Neuronal stem cell (in vitro differentiated cells): ENCODE measurements at regions not wholly inside any gene's neighbourhood (a gene's known extent, or its start where the extent isn't known, plus 50 kb on each side); places are given as distances from the start of the nearest gene placed in this dataset.

ENCODE experiments used
- DNase-seq: peaks from one replicate; pipeline ENCODE4 v3.0.0-alpha.2; 2013; ENCODE audit warnings: low spot score
- H2AFZ ChIP-seq: one replicate; pipeline ENCODE4 v1.6.1; 2013; ENCODE audit warnings: mild to moderate bottlenecking, low read length, inconsistent platforms
- H2AK5ac ChIP-seq: 2 replicates; pipeline ENCODE4 v1.6.1; 2013; ENCODE audit warnings: low read depth, mild to moderate bottlenecking, inconsistent platforms, low read length, moderate library complexity, mixed read lengths
- H2BK120ac ChIP-seq: 2 replicates; pipeline ENCODE4 v1.6.1; 2013; ENCODE audit warnings: low read depth, mild to moderate bottlenecking, inconsistent platforms, low read length, moderate library complexity, mixed read lengths
- H2BK12ac ChIP-seq: one replicate; pipeline ENCODE4 v1.6.1; 2013; ENCODE audit warnings: low read length, inconsistent platforms
- H2BK15ac ChIP-seq: 2 replicates; pipeline ENCODE4 v1.6.1; 2013; ENCODE audit warnings: mild to moderate bottlenecking, low read length, inconsistent platforms, mixed read lengths
- H2BK5ac ChIP-seq: one replicate; pipeline ENCODE4 v1.6.1; 2013; ENCODE audit warnings: inconsistent platforms, mild to moderate bottlenecking, low read length, moderate library complexity
- H3K14ac ChIP-seq: one replicate; pipeline ENCODE4 v1.6.1; 2013; ENCODE audit warnings: low read length, inconsistent platforms
- H3K18ac ChIP-seq: 2 replicates; pipeline ENCODE4 v1.6.1; 2013; ENCODE audit warnings: low read length, inconsistent platforms
- H3K23ac ChIP-seq: 2 replicates; pipeline ENCODE4 v1.6.1; 2013; ENCODE audit warnings: low read depth, mild to moderate bottlenecking, mixed read lengths, low read length, inconsistent platforms; ENCODE audit not compliant: poor library complexity
- H3K27ac ChIP-seq: replicated peaks from 3 replicates; pipeline ENCODE4 v1.5.1; 2013; ENCODE audit warnings: low read length, inconsistent platforms
- H3K27me3 ChIP-seq, 3 experiments: 2 replicates each; pipeline ENCODE4 v1.6.1; 2013; ENCODE audit warnings: low read length in 3 of 3, mild to moderate bottlenecking in 2 of 3, inconsistent platforms in 1 of 3, low read depth in 1 of 3, mixed read lengths in 1 of 3, moderate library complexity in 1 of 3; ENCODE audit not compliant: control insufficient read depth in 3 of 3, insufficient read depth in 3 of 3
- H3K36me3 ChIP-seq, 2 donors: replicated peaks in 1 of 2; 2 replicates each; pipeline ENCODE4 v1.6.1; 2013; ENCODE audit warnings: low read length in 2 of 2; ENCODE audit not compliant: control insufficient read depth in 2 of 2, insufficient read depth in 2 of 2
- H3K4ac ChIP-seq: 2 replicates; pipeline ENCODE4 v1.6.1; 2013; ENCODE audit warnings: inconsistent platforms, mild to moderate bottlenecking, low read length, moderate library complexity
- H3K4me1 ChIP-seq, 2 donors: 1 replicate in 1 of 2; 2 replicates in 1 of 2; pipeline ENCODE4 v1.6.1; 2013; ENCODE audit warnings: low read length in 2 of 2, low read depth in 1 of 2; ENCODE audit not compliant: control insufficient read depth in 2 of 2, insufficient read depth in 1 of 2
- H3K4me2 ChIP-seq: one replicate; pipeline ENCODE4 v1.6.1; 2013; ENCODE audit warnings: mild to moderate bottlenecking, low read length, inconsistent platforms; ENCODE audit not compliant: insufficient read depth, poor library complexity, severe bottlenecking
- H3K4me3 ChIP-seq, 2 donors: 2 replicates each; pipeline ENCODE4 v1.5.1; 2013; ENCODE audit warnings: low read length in 2 of 2, mild to moderate bottlenecking in 2 of 2, inconsistent platforms in 1 of 2, moderate library complexity in 1 of 2
- H3K79me1 ChIP-seq: one replicate; pipeline ENCODE4 v1.6.1; 2013; ENCODE audit warnings: low read depth, mild to moderate bottlenecking, inconsistent platforms, low read length, moderate library complexity
- H3K9ac ChIP-seq: one replicate; pipeline ENCODE4 v1.6.1; 2013; ENCODE audit warnings: mild to moderate bottlenecking, low read depth, low read length, inconsistent platforms; ENCODE audit not compliant: poor library complexity
- H3K9me3 ChIP-seq, 2 donors: replicated peaks in 1 of 2; 2 replicates each; pipeline versions ENCODE3 to v1.6.1; 2013; ENCODE audit warnings: low read length in 2 of 2, mild to moderate bottlenecking in 2 of 2, inconsistent platforms in 1 of 2, low read depth in 1 of 2, mixed read lengths in 1 of 2, moderate library complexity in 1 of 2; ENCODE audit not compliant: control insufficient read depth in 2 of 2, insufficient read depth in 1 of 2
- H4K8ac ChIP-seq: one replicate; pipeline ENCODE4 v1.6.1; 2013; ENCODE audit warnings: low read depth, mild to moderate bottlenecking, inconsistent platforms, low read length, moderate library complexity
- H4K91ac ChIP-seq: one replicate; pipeline ENCODE4 v1.6.1; 2013; ENCODE audit warnings: low read length, low read depth, mild to moderate bottlenecking, inconsistent platforms; ENCODE audit not compliant: poor library complexity
- WGBS, 2 donors: extraction: QIAGEN DNeasy Blood & Tissue Kit; methylation state at CpG; one replicate each; pipeline ENCODE4 v1.1.7; 2013; ENCODE audit warnings: missing lambda C conversion rate in 2 of 2, mixed read lengths in 1 of 2; ENCODE audit not compliant: insufficient read length in 2 of 2, insufficient replicate concordance in 1 of 2; ENCODE audit errors: extremely low coverage in 2 of 2; 5-methylcytosine and 5-hydroxymethylcytosine counted together

GRCh38 chrX:39652336-39652735 lies 445.4 kb downstream of the BCOR start:
- Histone ChIP-seq H2BK5ac (no peak overlapping the region), H3K27ac (no peak overlapping the region), H4K8ac (no peak overlapping the region), H2BK12ac (no peak overlapping the region), H3K4ac (no peak overlapping the region), H2BK15ac (no peak overlapping the region), H4K91ac (no peak overlapping the region), H3K4me1 (peaks cover 0 to 15% of the 10 kb centered on the region in 2 donors), H2BK120ac (no peak overlapping the region), H3K9ac (no peak overlapping the region), H3K4me3 (no peak overlapping the region), H3K4me2 (no peak overlapping the region), H3K23ac (no peak overlapping the region), H3K36me3 (no peaks in the 10 kb centered on the region), H2AFZ (no peak overlapping the region), H3K27me3 (peaks cover 0 to 20% (median 0%) of the 10 kb centered on the region in 3 experiments), H3K79me1 (no peaks in the 10 kb centered on the region), H3K18ac (no peak overlapping the region), H3K9me3 (no peaks in the 10 kb centered on the region), H3K14ac (no peak overlapping the region), H2AK5ac (no peak overlapping the region)
- no peak for DNase-seq
- no CpG with 5 or more reads among the region's 5 CpGs for WGBS, 2 donors

GRCh38 chrX:39653691-39654090 lies 444.1 kb downstream of the BCOR start:
- H2BK12ac ChIP-seq = no peak overlapping the region
- peaks cover 0 to 15% of the 10 kb centered on the region in 2 donors for H3K4me1 ChIP-seq
- H3K4me2 ChIP-seq = no peak overlapping the region
- H3K18ac ChIP-seq = no peak overlapping the region
- no peak overlapping the region for H4K8ac ChIP-seq
- DNase-seq = no peak
- H2BK5ac ChIP-seq = no peak overlapping the region
- H2AFZ ChIP-seq = peak overlapping the region; percentile 26
- no peak overlapping the region for H3K4me3 ChIP-seq
- H3K27me3 ChIP-seq = peaks cover 0 to 23% (median 0%) of the 10 kb centered on the region in 3 experiments
- H3K79me1 ChIP-seq = no peaks in the 10 kb centered on the region
- no peak overlapping the region for H2BK15ac ChIP-seq
- no peak overlapping the region for H3K27ac ChIP-seq
- H3K9ac ChIP-seq = no peak overlapping the region
- H3K36me3 ChIP-seq = no peaks in the 10 kb centered on the region
- H3K9me3 ChIP-seq = no peaks in the 10 kb centered on the region
- no peak overlapping the region for H4K91ac ChIP-seq
- WGBS, 2 donors = no CpG with 5 or more reads among the region's 10 CpGs
- H3K23ac ChIP-seq = no peak overlapping the region
- H2AK5ac ChIP-seq = no peak overlapping the region
- no peak overlapping the region for H3K4ac ChIP-seq
- H3K14ac ChIP-seq = no peak overlapping the region
- H2BK120ac ChIP-seq = no peak overlapping the region

GRCh38 chrX:39654183-39654925 lies 443.4 kb downstream of the BCOR start:
- Histone ChIP-seq H3K4me2 (no peak overlapping the region), H2AK5ac (no peak overlapping the region), H3K27me3 (peaks cover 0 to 23% (median 0%) of the 10 kb centered on the region in 3 experiments), H2AFZ (peak overlapping the region; percentile 26), H3K9ac (no peak overlapping the region), H2BK5ac (no peak overlapping the region), H4K91ac (no peak overlapping the region), H2BK120ac (no peak overlapping the region), H3K4me3 (no peak overlapping the region), H3K23ac (no peak overlapping the region), H3K79me1 (no peaks in the 10 kb centered on the region), H3K4ac (no peak overlapping the region), H2BK12ac (no peak overlapping the region), H3K9me3 (no peaks in the 10 kb centered on the region), H3K4me1 (peaks cover 0 to 15% of the 10 kb centered on the region in 2 donors), H4K8ac (no peak overlapping the region), H2BK15ac (no peak overlapping the region), H3K36me3 (no peaks in the 10 kb centered on the region), H3K27ac (no peak overlapping the region), H3K14ac (no peak overlapping the region), H3K18ac (peak overlapping the region; percentile 44)
- DNase-seq = no peak
- no CpG with 5 or more reads among the region's 16 CpGs for WGBS, 2 donors

GRCh38 chrX:39654952-39655351 lies 442.8 kb downstream of the BCOR start:
- no peak overlapping the region for H3K4ac ChIP-seq
- H3K18ac ChIP-seq = no peak overlapping the region
- H3K9me3 ChIP-seq = no peaks in the 10 kb centered on the region
- no peak overlapping the region for H2BK12ac ChIP-seq
- H3K27ac ChIP-seq = no peak overlapping the region
- no peak overlapping the region for H3K23ac ChIP-seq
- no peak overlapping the region for H4K91ac ChIP-seq
- H3K14ac ChIP-seq = no peak overlapping the region
- H2AFZ ChIP-seq = no peak overlapping the region
- H3K4me1 ChIP-seq = peaks cover 0 to 15% of the 10 kb centered on the region in 2 donors
- H2BK5ac ChIP-seq = no peak overlapping the region
- no peaks in the 10 kb centered on the region for H3K36me3 ChIP-seq
- DNase-seq = no peak
- no peaks in the 10 kb centered on the region for H3K79me1 ChIP-seq
- no peak overlapping the region for H2BK15ac ChIP-seq
- no peak overlapping the region for H3K9ac ChIP-seq
- no peak overlapping the region for H3K4me3 ChIP-seq
- no peak overlapping the region for H2BK120ac ChIP-seq
- no peak overlapping the region for H3K4me2 ChIP-seq
- no peak overlapping the region for H4K8ac ChIP-seq
- peaks cover 0 to 23% (median 0%) of the 10 kb centered on the region in 3 experiments for H3K27me3 ChIP-seq
- no CpG with 5 or more reads among the region's 3 CpGs for WGBS, 2 donors
- no peak overlapping the region for H2AK5ac ChIP-seq
